ENCODE measurements at regions not wholly inside any gene's neighbourhood (a gene's known extent, or its start where the extent isn't known, plus 50 kb on each side); places are given as distances from the start of the nearest gene placed in this dataset.

DNA sequence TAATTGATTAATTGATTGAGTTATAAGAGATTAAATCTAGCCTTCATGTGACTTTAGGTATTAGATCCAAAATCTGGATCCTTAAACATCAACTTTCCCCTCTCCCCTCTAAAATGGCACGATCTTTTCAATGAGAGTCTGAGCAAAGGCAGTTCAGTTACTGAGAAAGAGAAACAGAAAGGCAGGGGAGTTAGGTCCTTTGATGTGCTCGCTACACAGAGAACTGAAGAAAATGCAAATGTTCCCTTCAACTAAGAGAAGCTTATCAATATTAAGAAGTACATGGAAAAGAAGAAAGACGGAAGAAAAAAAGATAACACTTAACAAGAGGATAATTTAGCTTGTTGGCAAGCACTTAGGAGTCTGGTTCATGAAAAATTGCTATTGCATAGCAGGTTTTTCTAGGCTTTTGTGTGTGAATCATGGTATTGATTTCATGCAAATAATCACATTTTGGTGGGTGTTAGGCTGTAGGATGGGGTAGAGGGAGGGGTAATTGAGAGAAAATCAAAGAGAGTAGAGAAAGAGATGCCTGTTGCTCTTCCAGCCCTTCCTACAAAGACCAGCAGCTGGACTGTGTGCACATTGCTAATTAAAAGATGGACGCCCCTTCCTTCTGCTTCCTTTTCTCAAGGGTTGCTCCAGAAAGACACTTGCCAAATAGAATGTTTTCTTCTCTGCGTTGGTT lies 307.6 kb upstream of the PLXNA2 start:
- no peak for DNase-seq

DNA sequence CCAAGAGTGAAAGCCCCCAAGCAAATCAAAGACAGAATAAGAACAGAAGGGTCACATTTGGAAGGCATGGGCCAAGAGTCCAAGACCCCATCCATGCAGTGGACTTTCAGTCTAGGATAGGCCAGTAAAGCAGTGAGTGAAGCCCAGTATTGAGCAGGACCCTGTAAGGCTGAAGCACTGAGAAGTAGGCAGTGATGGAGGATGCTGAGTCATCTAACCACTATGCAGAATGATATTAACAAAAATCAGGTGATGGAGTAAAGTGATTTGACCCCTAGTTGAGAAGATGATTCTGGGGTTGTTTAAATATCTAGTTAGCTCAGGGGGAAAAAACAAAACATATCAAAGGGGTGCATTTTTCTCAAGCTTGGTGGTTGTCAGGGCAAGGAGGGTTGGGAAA lies 308.7 kb upstream of the PLXNA2 start:
- no peak for DNase-seq

DNA sequence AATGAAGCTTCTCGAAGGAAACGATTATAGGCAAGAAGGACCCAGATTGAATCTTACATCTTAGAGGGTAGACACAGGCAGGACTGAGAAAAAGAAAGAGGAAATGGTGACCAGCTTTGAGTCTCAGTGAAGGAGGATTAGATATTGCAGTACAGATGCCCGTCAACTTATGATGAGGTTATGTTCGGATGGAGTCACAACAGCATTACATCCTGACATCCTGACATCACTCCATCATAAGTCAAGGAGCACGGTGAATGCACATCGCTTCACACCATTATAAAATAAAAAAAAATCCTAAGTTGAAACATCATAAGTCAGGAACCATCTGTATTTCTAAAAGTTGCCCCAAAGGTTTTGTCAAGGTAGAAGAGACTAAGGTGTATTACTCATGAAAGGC lies 312.3 kb upstream of the PLXNA2 start:
- no peak for DNase-seq

DNA sequence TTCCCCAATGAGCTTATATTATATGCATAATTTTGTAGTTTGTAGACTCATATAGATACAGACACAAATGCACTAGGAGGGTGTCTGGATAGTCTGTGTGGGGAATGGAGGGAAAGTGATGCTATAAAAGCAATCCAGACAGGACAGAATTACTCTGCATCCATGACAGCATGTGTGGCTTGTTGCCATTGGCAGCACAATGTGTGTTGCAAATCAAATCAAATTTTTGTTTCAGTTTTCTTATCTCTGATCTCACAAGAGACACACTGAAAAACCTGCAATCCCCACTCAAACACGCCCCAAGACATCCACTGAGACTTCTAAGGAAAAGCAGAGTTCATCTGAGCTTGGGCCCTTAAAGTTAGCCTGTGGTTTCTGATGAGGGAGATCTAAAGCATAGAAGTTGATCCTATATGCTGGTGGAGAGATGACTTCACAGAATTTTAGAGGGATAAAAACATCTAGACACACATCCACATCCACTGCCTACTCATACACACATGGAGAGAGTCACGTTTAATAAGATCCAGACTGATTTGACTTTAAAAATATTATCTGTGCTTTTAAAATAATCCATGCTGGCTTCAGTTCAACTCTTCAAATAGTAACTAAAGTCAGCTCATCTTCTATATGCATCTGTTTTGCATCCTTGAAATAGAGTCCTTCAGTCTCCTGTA lies 313.0 kb upstream of the PLXNA2 start:
- DNase-seq, result no peak

DNA sequence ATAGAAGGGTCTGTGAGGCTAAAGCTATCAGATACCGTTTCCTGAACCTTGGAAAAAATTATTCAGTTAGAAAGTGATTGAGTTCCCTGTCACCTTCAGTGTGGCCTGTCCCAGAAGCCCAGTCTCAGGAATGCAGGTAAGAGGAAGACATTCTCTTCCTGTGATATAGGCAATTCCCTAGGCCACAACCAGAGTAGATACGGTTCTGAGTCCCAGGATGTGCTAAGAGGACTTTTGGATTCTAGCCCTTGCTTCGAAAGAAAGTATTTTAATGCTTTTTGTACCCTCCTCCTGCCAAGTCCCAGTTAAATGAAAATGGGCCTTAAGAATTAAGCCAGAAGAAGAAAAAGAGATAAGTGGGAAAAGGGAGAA lies 313.5 kb upstream of the PLXNA2 start:
- DNase-seq, result no peak

DNA sequence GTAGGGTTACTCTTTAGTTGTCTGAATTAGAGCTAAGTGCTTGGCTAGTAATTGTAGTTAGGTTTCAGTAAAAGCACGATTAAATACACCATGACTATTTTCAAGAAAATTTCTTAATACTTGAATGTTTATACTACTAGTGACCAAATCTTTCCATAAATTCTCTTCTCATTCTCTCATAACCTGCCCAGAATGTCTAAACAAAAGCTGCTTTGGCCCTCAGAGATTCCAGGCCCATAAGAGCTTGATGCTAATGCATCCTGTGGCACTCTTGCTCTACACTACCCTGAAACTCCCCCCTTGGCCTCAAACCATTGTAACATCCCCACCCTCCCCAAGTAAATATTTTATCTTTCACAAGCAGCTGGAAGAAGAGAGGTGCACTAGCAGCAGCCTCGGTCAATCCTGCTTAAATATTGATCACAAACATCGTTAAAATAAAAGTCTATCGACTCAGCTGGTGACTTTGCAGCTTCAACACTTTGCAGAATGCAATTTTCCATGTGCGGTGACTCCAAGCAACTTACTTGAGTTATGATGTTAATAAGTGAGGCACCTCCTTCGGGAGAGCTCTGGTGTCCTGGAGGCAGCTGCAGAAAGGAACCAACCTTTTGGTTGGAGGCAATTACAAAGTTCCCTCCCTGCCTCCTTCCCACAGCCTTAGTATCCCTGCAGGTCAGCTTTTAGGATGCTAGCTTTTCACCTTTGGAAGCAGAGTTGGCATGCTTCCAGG lies 315.6 kb upstream of the PLXNA2 start:
- no peak for DNase-seq

DNA sequence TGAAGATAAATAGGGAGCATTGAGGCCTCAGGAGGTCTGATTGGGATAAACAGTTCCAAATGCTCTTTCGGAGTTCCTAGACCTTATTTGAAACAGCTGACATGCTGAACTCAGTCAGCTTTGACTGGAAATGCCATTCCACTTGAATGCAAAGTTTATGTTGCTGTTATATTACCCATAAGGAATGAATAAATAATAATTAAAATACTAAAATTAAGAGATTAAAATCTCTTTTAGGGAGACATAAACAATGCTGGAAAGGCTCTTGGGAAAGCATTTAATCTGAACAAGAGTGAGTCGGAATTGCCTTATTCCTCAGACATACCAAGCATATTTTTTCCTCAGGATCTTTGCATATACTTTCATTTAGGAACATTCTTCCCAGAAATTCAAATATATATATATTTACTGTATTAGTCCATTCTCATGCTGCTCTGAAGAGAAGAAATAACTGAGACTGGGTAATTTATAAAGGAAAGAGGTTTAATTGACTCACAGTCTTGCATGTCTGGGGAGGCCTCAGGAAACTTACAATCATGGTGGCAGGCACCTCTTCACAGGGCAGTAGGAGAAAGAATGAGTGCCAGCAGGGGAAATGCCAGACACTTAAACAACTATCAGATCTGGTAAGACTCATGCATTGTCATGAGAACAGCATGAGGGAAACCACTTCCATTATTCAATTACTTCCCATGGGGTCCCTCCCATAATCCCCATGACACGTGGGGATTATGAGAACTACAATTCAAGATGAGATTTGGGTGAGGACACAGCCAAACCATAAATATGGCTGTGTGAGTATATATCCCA lies 318.2 kb upstream of the PLXNA2 start:
- no peak for DNase-seq

DNA sequence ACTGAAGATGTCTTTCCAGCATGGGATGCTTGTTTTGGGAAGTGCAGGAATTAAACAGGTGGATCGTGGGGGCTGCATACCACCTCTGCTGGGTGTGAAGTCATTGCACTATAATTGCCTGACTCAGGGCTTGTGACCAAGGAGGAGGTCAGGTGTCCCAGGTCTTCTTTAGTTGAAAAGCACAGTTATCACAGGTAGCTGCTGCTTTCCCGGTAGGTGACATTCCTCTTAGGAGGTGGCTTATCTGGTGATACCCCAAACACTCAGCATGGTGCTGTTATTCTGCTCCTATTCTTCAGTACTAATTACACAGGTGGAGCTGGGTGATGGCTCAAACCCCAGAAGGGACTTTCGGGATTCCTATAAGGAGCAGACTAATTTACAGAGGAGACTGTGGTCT lies 320.3 kb upstream of the PLXNA2 start:
- DNase-seq, result no peak

DNA sequence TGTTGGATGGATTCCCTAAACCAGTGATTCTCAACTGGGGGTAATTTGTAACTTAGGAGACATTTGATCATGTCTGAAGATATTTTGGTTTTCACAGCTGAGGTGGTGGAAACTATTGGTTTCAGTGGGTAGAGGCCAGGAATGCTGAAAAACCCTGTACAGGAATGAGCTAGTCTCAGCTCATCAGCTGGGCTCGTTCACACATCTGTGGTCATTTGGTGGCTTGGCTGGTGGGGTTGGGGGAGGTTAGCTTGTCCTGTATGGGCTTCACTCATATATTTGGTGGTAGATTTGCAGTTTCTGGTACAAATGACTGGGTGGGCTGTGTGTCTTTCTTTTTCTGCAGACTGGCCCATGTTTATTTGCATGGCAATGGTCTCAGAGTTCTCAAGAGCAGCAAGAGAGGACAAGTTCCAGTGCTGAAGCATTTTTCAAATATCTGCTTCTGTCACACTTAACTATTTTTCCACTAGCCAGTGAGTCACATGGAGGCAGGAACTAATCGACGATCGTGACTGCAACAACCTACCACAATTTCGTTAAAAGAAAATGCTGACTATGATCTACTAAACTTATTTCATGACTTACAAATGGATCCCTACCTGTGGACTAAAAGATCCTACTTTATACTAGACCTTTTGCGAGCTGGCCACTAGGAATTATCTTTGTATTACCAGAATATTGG lies 321.7 kb upstream of the PLXNA2 start:
- no peak for DNase-seq

DNA sequence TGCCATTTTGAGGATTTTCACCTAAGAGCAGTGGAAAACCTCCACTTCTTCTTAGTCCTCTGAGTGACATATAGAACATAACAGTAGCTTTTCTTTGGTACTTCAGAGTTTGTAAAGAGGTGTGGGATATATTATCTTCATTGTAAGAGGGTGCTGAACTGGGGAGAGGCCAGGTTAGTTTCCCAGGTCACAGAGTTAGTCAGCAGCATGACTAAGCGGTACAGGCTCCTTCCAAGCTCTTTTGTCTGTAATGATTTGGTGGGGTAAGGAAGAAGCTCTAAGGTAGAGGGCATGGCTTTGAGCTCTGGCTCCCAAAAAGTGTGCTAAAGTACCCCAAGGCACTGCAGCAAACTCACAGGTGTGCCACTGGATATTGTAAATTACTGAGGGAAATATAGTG lies 325.0 kb upstream of the PLXNA2 start:
- no peak for DNase-seq

DNA sequence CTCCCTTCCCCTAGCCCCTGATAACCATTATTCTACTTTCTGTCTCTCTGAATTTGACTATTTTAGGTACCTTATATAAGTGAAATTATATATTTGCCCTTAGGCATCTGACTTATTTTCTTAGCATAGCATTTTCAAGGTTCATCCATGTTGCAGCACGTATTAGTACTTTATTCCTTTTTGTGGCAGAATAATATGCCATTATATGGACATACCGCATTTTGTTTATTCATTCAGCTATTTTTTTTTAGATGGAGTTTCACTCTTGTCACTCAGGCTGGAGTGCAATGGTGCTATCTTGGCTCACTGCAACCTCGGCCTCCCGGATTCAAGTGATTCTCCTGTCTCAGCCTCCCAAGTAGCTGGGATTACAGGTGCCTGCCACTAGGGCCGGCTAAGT lies 326.2 kb upstream of the PLXNA2 start:
- no peak for DNase-seq

DNA sequence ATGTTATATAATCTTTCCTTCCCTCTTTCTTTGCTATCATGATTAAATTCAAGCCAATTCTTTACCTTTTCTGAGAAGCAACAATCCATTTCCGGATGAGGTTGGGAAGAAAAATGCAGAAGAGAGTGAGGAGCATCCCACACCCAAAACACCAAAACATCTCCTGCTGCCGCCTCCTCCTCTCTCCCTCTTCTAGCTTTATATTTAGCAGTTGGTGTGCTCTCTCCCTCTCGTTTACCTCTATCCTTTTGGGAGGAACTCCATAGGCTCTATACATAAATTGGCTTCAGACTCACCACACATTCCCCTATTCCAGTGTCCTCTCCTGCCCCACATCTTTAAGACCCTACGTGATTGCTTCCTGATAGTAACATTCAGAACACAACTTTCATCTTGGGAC lies 332.2 kb upstream of the PLXNA2 start:
- DNase-seq, result no peak

DNA sequence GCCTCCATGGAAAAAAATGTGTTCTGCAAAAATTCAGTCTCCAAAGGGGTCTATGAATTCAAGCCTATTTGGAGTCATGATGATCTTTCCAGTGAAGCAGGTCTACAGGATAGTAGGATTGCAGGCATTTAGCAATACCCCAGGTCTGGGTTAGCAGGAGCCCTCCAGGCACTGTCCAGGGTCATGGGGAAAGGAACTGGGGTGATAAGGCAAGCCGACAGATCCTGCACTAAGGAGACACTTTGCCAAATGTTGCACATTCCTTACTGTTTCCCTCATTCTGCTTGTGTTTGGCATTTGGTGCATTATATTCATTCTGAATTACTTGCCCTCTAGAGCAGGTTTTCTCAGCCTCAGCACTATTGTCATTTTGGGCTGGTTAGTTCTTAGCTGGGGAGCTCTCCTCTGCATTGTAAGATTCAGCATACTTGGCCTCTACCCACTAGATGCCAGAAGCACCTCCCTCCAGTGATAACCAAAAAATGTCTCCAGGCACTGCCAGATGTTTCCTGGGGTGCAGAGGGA lies 333.3 kb upstream of the PLXNA2 start:
- no peak for DNase-seq

DNA sequence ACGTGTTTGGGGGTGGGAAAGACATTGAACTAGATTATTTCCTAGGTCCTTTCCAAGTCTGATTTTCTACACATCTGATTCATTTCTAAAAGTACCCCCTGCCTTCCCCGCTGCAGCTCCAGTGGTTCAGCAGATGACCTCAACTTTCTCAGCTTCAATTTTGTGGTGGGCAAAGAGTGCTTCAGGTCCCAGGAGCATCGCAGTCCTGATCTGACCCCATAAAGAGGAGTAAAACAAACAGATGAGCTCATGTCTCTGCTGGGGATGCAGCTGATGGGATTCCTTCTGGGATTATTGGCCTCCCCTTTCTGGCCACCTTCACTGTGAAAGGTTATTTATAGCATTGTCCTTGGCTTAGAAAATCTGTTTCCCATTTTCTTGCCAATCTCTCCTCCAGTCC lies 337.0 kb upstream of the PLXNA2 start:
- no peak for DNase-seq

DNA sequence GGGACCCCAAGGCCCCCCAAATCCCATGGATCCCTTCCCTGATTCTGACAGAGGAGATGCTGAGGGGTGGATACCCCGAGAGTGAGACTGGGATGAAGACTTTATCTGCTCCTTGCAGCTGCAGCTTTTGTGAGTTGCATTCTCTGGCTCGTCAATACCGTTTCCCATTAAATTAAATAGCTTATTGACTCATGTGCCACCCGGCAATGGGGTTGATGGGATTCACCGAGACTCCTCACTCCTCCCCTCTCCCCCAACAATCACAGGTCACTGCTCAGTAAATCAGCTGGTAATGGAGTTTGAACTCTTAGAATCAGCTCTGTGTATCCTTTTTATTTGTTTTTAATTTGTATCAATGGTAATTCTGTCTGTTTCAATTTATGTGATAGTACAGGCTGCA lies 337.5 kb upstream of the PLXNA2 start:
- no peak for DNase-seq

DNA sequence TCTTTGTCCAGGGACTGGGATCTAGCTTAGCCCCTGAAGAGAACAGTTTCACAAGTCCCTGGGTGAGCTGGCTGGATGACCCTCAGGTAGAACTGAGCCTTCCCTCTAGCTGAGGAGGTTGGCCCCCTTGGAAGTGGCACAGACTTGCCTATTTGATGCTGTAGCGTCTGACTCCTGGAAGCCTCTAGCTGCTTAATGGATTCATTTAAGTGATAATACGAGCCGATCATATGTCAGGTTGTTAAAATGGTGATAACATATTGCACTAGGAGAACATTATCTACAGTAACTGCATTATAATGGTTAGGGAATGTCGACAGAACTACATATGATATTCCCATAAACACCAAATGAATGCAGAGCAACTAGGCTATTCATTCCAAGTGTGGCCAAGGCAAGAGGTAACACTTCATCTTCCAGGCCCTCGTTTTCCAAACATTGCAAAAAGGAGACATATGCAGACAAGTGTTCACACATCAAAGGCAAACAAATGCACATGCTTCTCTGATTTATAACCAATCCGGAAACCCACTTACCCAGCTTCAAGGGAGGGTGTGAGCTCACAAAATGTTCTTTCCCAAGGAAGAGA lies 340.1 kb upstream of the PLXNA2 start:
- DNase-seq, result no peak

DNA sequence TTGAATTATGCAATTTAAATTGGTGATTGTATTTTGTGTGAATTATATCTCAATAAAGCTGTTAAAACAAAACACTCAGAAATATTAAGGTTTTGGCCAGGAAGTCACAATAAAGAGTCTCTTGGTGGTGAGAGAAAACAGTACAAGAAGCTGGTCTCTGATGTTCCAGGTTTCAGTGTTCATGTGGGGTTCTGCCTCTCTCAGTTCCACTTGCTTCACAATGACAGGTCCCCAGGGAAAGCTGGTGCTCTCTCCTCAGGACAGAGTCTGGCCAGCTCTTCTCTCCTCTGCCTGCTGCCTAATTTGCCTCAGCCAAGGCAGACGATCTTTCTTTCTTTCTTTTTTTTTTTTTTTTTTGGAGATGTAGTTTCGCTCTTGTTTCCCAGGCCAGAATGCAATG lies 342.9 kb upstream of the PLXNA2 start:
- DNase-seq, result no peak

DNA sequence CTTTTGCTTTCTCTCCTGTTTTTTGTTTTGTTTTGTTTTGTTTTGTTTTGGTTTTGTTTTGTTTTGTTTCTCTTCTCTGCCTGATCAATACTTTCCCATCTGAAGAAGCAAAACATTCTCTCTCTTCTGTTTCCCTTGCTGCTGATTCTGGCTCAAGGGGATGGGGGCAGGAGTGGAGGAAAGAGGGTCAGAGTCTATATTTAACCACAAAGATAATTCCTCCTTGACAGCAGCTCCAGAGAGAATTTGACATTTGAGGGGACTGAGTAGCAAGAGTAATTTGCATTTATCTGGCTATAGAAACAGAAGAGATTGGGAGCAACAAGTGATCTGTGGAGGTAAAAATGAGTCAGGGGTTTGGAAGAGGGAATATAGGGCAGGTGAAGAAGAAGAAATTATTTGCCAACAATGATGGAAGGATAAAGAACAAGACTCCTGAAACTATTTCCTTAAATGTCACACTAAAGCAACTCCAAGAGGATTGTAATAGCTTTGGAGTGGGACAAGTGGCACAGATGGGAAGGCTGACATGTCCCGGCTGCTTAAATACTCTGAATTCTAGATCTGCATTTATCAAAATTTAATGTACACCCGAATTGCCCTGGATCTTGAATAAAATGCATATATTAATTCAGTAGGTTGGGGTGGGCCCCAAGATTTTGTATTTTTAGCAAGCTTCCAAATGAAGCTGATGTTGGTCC lies 349.3 kb upstream of the PLXNA2 start:
- DNase-seq, result no peak

DNA sequence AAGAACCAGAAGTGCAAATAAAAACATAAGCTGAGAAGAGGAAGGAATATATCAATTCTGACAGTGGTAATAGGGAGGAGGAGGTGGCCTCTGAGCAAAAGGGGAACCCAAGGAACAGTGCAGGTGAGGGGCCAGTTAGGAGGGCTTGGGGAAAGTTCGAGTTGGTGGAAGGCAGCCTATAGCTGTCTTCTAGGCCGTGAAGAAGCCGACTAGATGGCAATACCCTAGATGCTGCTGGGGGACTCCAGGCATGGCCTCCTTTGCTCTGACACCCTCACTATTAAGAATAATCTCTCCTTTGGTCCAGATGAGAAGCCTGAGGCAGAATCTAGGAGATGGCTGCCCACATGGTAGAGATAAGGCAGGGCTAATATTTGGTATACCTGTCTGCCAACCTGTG lies 351.1 kb upstream of the PLXNA2 start:
- no peak for DNase-seq

DNA sequence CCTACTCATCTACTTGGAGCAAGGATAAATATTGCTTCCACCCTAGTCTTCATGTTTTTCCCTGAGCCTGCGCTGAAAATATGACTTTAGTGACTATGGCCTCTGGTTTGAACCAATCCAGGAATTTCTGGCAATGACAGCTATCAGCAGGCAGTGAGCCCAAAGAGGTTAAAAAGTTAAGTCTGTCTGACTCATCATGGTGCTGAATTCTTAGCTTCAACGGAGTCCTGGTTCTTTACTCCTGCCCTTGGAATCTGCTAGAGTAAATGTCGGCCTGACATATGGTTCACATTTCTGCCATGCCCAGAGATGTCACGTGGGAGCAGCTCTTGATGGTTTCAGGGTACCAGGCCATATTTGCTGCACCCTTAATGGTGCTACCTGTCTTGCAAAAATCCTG lies 351.6 kb upstream of the PLXNA2 start:
- DNase-seq, result no peak

DNA sequence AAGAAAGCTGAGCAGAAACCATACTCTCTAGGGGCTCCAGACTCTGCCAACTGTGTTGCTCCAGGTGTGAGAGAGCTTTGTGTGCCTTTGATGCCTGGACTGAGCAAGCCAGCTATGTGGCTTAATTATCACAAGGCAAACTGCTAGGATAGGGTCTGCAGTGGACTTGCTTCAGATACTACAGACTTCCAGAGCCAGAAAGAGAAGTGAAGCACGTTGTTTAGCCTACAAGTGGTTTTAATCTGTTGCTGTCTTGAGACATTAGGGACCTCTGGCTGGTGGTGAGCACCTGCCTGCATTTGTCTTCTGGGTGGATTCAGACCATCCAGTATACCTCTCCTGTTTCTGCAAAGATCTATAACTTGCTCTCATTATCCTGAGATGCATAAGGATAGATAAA lies 353.4 kb upstream of the PLXNA2 start:
- no peak for DNase-seq

DNA sequence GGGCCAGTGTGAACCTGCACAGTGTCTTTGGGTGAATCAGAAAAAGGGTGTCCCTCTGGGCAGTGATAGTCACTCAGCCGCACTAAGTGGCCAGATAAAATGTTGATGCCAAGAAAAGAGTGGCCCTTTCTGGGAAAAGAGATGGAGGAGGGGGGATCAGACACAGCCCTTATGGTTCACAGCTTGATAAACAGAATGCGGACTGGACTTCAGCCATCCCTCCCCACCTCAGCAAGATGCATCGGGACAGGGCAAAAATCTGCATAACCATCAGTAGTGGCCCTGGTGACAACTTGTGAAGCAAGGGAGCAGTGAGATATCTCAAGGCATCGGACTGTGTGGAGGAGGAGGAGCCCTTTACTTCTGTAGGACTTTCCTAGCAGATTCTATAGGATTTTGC lies 353.8 kb upstream of the PLXNA2 start:
- DNase-seq, result no peak

Measured in AML-193 (cell line).